GM19328 (cell line): ENCODE measurements at regions not wholly inside any gene's neighbourhood (a gene's known extent, or its start where the extent isn't known, plus 50 kb on each side); places are given as distances from the start of the nearest gene placed in this dataset.
"Not testable (repeated sequence)": the region's sequence is repeated elsewhere in the genome, so short reads cannot be mapped to it uniquely, and the experiment has no call there.

Source experiments
- ATAC-seq: cut with Tn5 transposase; IDR thresholded peaks from one replicate; pipeline ENCODE4 v1.9.1; 2021; ENCODE audit warnings: mild to moderate bottlenecking, moderate library complexity; ENCODE audit not compliant: unreplicated experiment

- no peak for ATAC-seq
Observed at GRCh38 chr5:1983919-1984695, 101.4 kb upstream of the IRX4 start.

- ATAC-seq, result no peak
Observed at GRCh38 chr5:1983401-1983800, 100.7 kb upstream of the IRX4 start.

- not testable (repeated sequence) for ATAC-seq
Observed at GRCh38 chr5:1982561-1982960, 99.8 kb upstream of the IRX4 start.

- ATAC-seq, result no peak
Observed at GRCh38 chr5:1975898-1976765, 93.4 kb upstream of the IRX4 start.

- no peak for ATAC-seq
Observed at GRCh38 chr5:1975406-1975715, 92.6 kb upstream of the IRX4 start.

GRCh38 chr5:1974501-1975405, 92.0 kb upstream of the IRX4 start:
- ATAC-seq, result no peak

GRCh38 chr5:1974081-1974480, 91.4 kb upstream of the IRX4 start:
- ATAC-seq, result no peak

GRCh38 chr5:1973391-1974013, 90.8 kb upstream of the IRX4 start:
- ATAC-seq, result no peak

- ATAC-seq, result no peak
Observed at GRCh38 chr5:1971944-1972343, 89.2 kb upstream of the IRX4 start.

- no peak for ATAC-seq
Observed at GRCh38 chr5:1967736-1968135, 85.0 kb upstream of the IRX4 start.

- no peak for ATAC-seq
Observed at GRCh38 chr5:1966461-1966860, 83.7 kb upstream of the IRX4 start.

GRCh38 chr5:1965925-1966324, 83.2 kb upstream of the IRX4 start:
- ATAC-seq, result no peak

GRCh38 chr5:1963941-1964451, 81.3 kb upstream of the IRX4 start:
- ATAC-seq, result no peak

- ATAC-seq, result no peak
Observed at GRCh38 chr5:1963358-1963757, 80.6 kb upstream of the IRX4 start.

GRCh38 chr5:1962619-1963355, 80.1 kb upstream of the IRX4 start:
- ATAC-seq, result no peak

- no peak for ATAC-seq
Observed at GRCh38 chr5:1961952-1962595, 79.3 kb upstream of the IRX4 start.

GRCh38 chr5:1961304-1961946, 78.7 kb upstream of the IRX4 start:
- no peak for ATAC-seq

- no peak for ATAC-seq
Observed at GRCh38 chr5:1960595-1961303, 78.0 kb upstream of the IRX4 start.
